ENCODE measurements at regions not wholly inside any gene's neighbourhood (a gene's known extent, or its start where the extent isn't known, plus 50 kb on each side); places are given as distances from the start of the nearest gene placed in this dataset.

- TF ChIP-seq CTCF (IDR thresholded peaks at IDR 0.05; ENCODE audit: insufficient read depth in 1 of 2, low read depth in 1 of 2, low read length in 1 of 2, severe bottlenecking in 1 of 2, unreplicated experiment in 1 of 2), result no peak
- Histone ChIP-seq H3K4me1 (no peaks in the 10 kb centered on the region), H3K36me3 (ENCODE audit: control insufficient read depth, insufficient read depth, low read length) (no peaks in the 10 kb centered on the region), H3K27me3 (replicated peaks; ENCODE audit: control insufficient read depth, insufficient read depth, low read length) (no peaks in the 10 kb centered on the region), H3K9me3 (no peaks in the 10 kb centered on the region), H3K4me3 (ENCODE audit: low read depth, low read length) (no peak overlapping the region)
- ChIA-PET POLR2A (no interaction called here), CTCF (no interaction called here)
- no TSS peak for BruUV-seq (replicated peaks)
- intact Hi-C loops (cut with micrococcal nuclease; ENCODE audit: unreplicated experiment), result no loop called here
- H3K36me3 Mint-ChIP-seq (ENCODE audit: insufficient read depth, unreplicated experiment), result no peaks in the 10 kb centered on the region
- no peak overlapping the region for H3K27ac Mint-ChIP-seq (ENCODE audit: unreplicated experiment)
- H3K27me3 Mint-ChIP-seq (ENCODE audit: insufficient read depth, unreplicated experiment), result no peaks in the 10 kb centered on the region
- peaks cover 12% of the 10 kb centered on the region for H3K9me3 Mint-ChIP-seq (ENCODE audit: unreplicated experiment)
- DNase-seq, result no peak
- H3K4me3 Mint-ChIP-seq (ENCODE audit: unreplicated experiment), result no peak overlapping the region
- H3K4me1 Mint-ChIP-seq (ENCODE audit: low read depth, unreplicated experiment), result no peaks in the 10 kb centered on the region
Observed at GRCh38 chr2:122815120-122815519, 1059.7 kb downstream of the TSN start.

GRCh38 chr2:122816803-122817202, 1061.4 kb downstream of the TSN start:
- Histone ChIP-seq H3K9me3 (no peaks in the 10 kb centered on the region), H3K4me1 (no peaks in the 10 kb centered on the region), H3K4me3 (ENCODE audit: low read depth, low read length) (no peak overlapping the region), H3K27me3 (replicated peaks; ENCODE audit: control insufficient read depth, insufficient read depth, low read length) (no peaks in the 10 kb centered on the region), H3K36me3 (ENCODE audit: control insufficient read depth, insufficient read depth, low read length) (no peaks in the 10 kb centered on the region)
- no peaks in the 10 kb centered on the region for H3K27me3 Mint-ChIP-seq (ENCODE audit: insufficient read depth, unreplicated experiment)
- H3K4me1 Mint-ChIP-seq (ENCODE audit: low read depth, unreplicated experiment), result no peaks in the 10 kb centered on the region
- CTCF ChIA-PET, result no interaction called here
- POLR2A ChIA-PET, result no interaction called here
- peaks cover 3% of the 10 kb centered on the region for H3K9me3 Mint-ChIP-seq (ENCODE audit: unreplicated experiment)
- no TSS peak for BruUV-seq (replicated peaks)
- no peak for TF ChIP-seq CTCF (IDR thresholded peaks at IDR 0.05; ENCODE audit: insufficient read depth in 1 of 2, low read depth in 1 of 2, low read length in 1 of 2, severe bottlenecking in 1 of 2, unreplicated experiment in 1 of 2)
- no peak for DNase-seq
- no peak overlapping the region for H3K4me3 Mint-ChIP-seq (ENCODE audit: unreplicated experiment)
- H3K36me3 Mint-ChIP-seq (ENCODE audit: insufficient read depth, unreplicated experiment), result no peaks in the 10 kb centered on the region
- no peak overlapping the region for H3K27ac Mint-ChIP-seq (ENCODE audit: unreplicated experiment)
- intact Hi-C loops (cut with micrococcal nuclease; ENCODE audit: unreplicated experiment), result no loop called here

GRCh38 chr2:122822319-122822718, 1066.9 kb downstream of the TSN start:
- Histone ChIP-seq H3K4me1 (no peaks in the 10 kb centered on the region), H3K4me3 (ENCODE audit: low read depth, low read length) (no peak overlapping the region), H3K27me3 (replicated peaks; ENCODE audit: control insufficient read depth, insufficient read depth, low read length) (no peaks in the 10 kb centered on the region), H3K9me3 (no peaks in the 10 kb centered on the region), H3K36me3 (ENCODE audit: control insufficient read depth, insufficient read depth, low read length) (no peaks in the 10 kb centered on the region)
- POLR2A ChIA-PET, result no interaction called here
- H3K36me3 Mint-ChIP-seq (ENCODE audit: insufficient read depth, unreplicated experiment), result no peaks in the 10 kb centered on the region
- H3K9me3 Mint-ChIP-seq (ENCODE audit: unreplicated experiment), result no peaks in the 10 kb centered on the region
- DNase-seq, result no peak
- no TSS peak for BruUV-seq (replicated peaks)
- no peaks in the 10 kb centered on the region for H3K4me1 Mint-ChIP-seq (ENCODE audit: low read depth, unreplicated experiment)
- TF ChIP-seq CTCF (IDR thresholded peaks at IDR 0.05; ENCODE audit: insufficient read depth in 1 of 2, low read depth in 1 of 2, low read length in 1 of 2, severe bottlenecking in 1 of 2, unreplicated experiment in 1 of 2), result no peak
- H3K4me3 Mint-ChIP-seq (ENCODE audit: unreplicated experiment), result no peak overlapping the region
- H3K27me3 Mint-ChIP-seq (ENCODE audit: insufficient read depth, unreplicated experiment), result no peaks in the 10 kb centered on the region
- no peak overlapping the region for H3K27ac Mint-ChIP-seq (ENCODE audit: unreplicated experiment)
- CTCF ChIA-PET, result no interaction called here
- intact Hi-C loops (cut with micrococcal nuclease; ENCODE audit: unreplicated experiment), result no loop called here
